Astrocyte of the spinal cord (primary cell): ENCODE measurements at regions not wholly inside any gene's neighbourhood (a gene's known extent, or its start where the extent isn't known, plus 50 kb on each side); places are given as distances from the start of the nearest gene placed in this dataset.

Experiments used
- DNase-seq: peaks from one replicate; pipeline ENCODE4 v3.0.0; 2011; ENCODE audit warnings: low read depth, low spot score
- H3K4me3 ChIP-seq: 2 replicates; pipeline ENCODE4 v1.5.1; 2011; ENCODE audit warnings: low read depth, mild to moderate bottlenecking, low read length, moderate library complexity
- CTCF ChIP-seq: IDR thresholded peaks from 2 replicates; pipeline ENCODE4 v1.5.1; 2012; ENCODE audit warnings: low read depth, mild to moderate bottlenecking, low read length, inconsistent platforms
- in situ Hi-C: cut with HindIII; loops from 2 replicates; pipeline ENCODE4 v1.10.0; 2017; ENCODE audit warnings: low sequenced_read_pairs

- H3K4me3 ChIP-seq, result no peak overlapping the region
- in situ Hi-C loops, result no loop called here
- no peak for DNase-seq
- TF ChIP-seq CTCF, result no peak
These were observed 228.4 kb downstream of the SPANXN1 start for GRCh38 chrX:145475725-145476124.

GRCh38 chrX:145484740-145485139 lies 237.4 kb downstream of the SPANXN1 start:
- H3K4me3 ChIP-seq, result no peak overlapping the region
- DNase-seq, result no peak
- no peak for TF ChIP-seq CTCF
- in situ Hi-C loops, result no loop called here

- no peak overlapping the region for H3K4me3 ChIP-seq
- DNase-seq, result no peak
- in situ Hi-C loops, result no loop called here
- no peak for TF ChIP-seq CTCF
These were observed 255.4 kb downstream of the SPANXN1 start for GRCh38 chrX:145502670-145503069.

- in situ Hi-C loops, result no loop called here
- no peak overlapping the region for H3K4me3 ChIP-seq
- DNase-seq, result no peak
- no peak for TF ChIP-seq CTCF
These were observed 258.9 kb downstream of the SPANXN1 start for GRCh38 chrX:145506214-145506613.

GRCh38 chrX:145524931-145525330 lies 277.6 kb downstream of the SPANXN1 start:
- in situ Hi-C loops, result no loop called here
- DNase-seq, result no peak
- TF ChIP-seq CTCF, result no peak
- no peak overlapping the region for H3K4me3 ChIP-seq

- in situ Hi-C loops, result no loop called here
- no peak overlapping the region for H3K4me3 ChIP-seq
- DNase-seq, result no peak
- TF ChIP-seq CTCF, result no peak
These were observed 285.0 kb downstream of the SPANXN1 start for GRCh38 chrX:145532176-145532780.

- H3K4me3 ChIP-seq, result no peak overlapping the region
- in situ Hi-C loops, result no loop called here
- no peak for DNase-seq
- no peak for TF ChIP-seq CTCF
These were observed 284.1 kb upstream of the SLITRK2 start for GRCh38 chrX:145533534-145533933.
